ENCODE measurements at regions not wholly inside any gene's neighbourhood (a gene's known extent, or its start where the extent isn't known, plus 50 kb on each side); places are given as distances from the start of the nearest gene placed in this dataset.

- no peak for TF ChIP-seq EZH2 (IDR thresholded peaks at IDR 0.05; ENCODE audit: borderline replicate concordance, low read depth, low read length, severe bottlenecking)
- no peak for TF ChIP-seq CTCF (IDR thresholded peaks at IDR 0.05; ENCODE audit: extremely low read depth in 1 of 2, insufficient read depth in 1 of 2, low read depth in 1 of 2, low read length in 2 of 2)
- TF ChIP-seq MAX (IDR thresholded peaks at IDR 0.05; ENCODE audit: insufficient read depth, insufficient read length) = no peak
- no peak for TF ChIP-seq JUN (IDR thresholded peaks at IDR 0.05; ENCODE audit: borderline replicate concordance, insufficient read depth, insufficient read length, low read depth)
- TF ChIP-seq POLR2AphosphoS5 (IDR thresholded peaks at IDR 0.05; ENCODE audit: insufficient read depth, low read depth, low read length) = no peak
- no peak for TF ChIP-seq POLR2A (IDR thresholded peaks at IDR 0.05; ENCODE audit: low read depth, low read length)
- TF ChIP-seq MYC (IDR thresholded peaks at IDR 0.05; ENCODE audit: low read depth, low read length) = no peak
These were observed 216.0 kb downstream of the KLF6 start for GRCh38 chr10:3568983-3569382.
